Osteocyte (in vitro differentiated cells): ENCODE measurements at regions not wholly inside any gene's neighbourhood (a gene's known extent, or its start where the extent isn't known, plus 50 kb on each side); places are given as distances from the start of the nearest gene placed in this dataset.

ENCODE experiments used
- DNase-seq: peaks from one replicate; pipeline ENCODE4 v3.0.0; 2021; ENCODE audit warnings: mixed read lengths; ENCODE audit not compliant: unreplicated experiment; ENCODE audit errors: extremely low spot score
- H3K27ac Mint-ChIP-seq: one replicate; pipeline ENCODE4 v1.8.0; 2021; ENCODE audit warnings: mild to moderate bottlenecking, mixed read lengths; ENCODE audit not compliant: unreplicated experiment
- H3K27me3 Mint-ChIP-seq: one replicate; pipeline ENCODE4 v1.8.0; 2021; ENCODE audit warnings: mixed read lengths; ENCODE audit not compliant: unreplicated experiment
- H3K36me3 Mint-ChIP-seq: one replicate; pipeline ENCODE4 v1.8.0; 2021; ENCODE audit warnings: mixed read lengths; ENCODE audit not compliant: unreplicated experiment
- H3K4me1 Mint-ChIP-seq: one replicate; pipeline ENCODE4 v1.8.0; 2021; ENCODE audit warnings: mixed read lengths; ENCODE audit not compliant: unreplicated experiment
- H3K4me3 Mint-ChIP-seq: one replicate; pipeline ENCODE4 v1.8.0; 2021; ENCODE audit warnings: mild to moderate bottlenecking, moderate library complexity, mixed read lengths; ENCODE audit not compliant: unreplicated experiment
- H3K9me3 Mint-ChIP-seq: one replicate; pipeline ENCODE4 v1.8.0; 2021; ENCODE audit warnings: mixed read lengths; ENCODE audit not compliant: unreplicated experiment
- TF ChIP-seq, protein P1 (sequence below): fragments of 200-600 bp; sonication (generic); IDR thresholded peaks from 2 replicates; pipeline ENCODE4 v1.5.0; 2021; ENCODE audit warnings: antibody characterized with exemption, mild to moderate bottlenecking, moderate library complexity

DNA sequence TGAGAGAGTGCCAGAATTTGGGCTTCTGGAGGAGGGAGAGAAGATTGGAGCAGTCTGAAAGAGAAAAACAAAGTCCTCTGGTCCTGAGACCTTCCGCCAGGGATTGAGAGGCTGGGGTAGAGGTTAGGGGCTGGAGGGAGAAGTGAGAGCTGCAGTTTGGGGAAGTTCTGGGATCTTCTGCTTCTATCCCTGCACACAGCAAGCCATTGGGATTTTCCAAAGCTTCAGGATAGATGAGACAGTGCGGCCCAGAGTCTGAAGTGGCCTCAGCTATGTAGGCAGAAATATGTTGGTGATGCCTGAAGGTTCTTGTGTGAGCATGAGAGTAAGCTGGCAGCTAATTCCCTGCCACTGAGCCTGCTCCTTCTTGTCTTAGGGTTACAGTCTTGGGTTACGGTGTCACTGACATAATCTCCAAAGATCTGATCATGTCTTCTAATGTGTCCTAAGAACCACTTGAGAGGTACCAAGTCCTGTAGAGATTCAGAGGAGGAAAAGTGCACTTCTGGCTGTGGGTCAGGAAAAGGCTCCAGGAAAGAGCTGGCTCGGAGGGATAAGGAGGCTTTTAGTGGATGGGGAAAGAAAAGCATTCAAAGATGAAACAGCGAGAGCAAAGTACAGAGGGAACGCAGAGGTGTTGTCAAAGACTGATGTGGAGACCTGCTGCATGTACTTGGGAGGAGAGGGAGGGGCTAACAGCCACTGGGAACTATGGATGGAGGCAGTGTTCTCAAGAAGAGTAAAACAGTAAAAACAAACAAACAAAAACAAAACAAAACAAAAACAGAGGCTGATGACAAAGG, 131.1 kb upstream of the MYLIP start:
- TF ChIP-seq, protein P1, sequence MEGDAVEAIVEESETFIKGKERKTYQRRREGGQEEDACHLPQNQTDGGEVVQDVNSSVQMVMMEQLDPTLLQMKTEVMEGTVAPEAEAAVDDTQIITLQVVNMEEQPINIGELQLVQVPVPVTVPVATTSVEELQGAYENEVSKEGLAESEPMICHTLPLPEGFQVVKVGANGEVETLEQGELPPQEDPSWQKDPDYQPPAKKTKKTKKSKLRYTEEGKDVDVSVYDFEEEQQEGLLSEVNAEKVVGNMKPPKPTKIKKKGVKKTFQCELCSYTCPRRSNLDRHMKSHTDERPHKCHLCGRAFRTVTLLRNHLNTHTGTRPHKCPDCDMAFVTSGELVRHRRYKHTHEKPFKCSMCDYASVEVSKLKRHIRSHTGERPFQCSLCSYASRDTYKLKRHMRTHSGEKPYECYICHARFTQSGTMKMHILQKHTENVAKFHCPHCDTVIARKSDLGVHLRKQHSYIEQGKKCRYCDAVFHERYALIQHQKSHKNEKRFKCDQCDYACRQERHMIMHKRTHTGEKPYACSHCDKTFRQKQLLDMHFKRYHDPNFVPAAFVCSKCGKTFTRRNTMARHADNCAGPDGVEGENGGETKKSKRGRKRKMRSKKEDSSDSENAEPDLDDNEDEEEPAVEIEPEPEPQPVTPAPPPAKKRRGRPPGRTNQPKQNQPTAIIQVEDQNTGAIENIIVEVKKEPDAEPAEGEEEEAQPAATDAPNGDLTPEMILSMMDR = no peak
- Mint-ChIP-seq H3K27ac (no peak overlapping the region), H3K27me3 (peaks cover 14% of the 10 kb centered on the region), H3K4me1 (no peaks in the 10 kb centered on the region), H3K36me3 (no peaks in the 10 kb centered on the region), H3K9me3 (no peaks in the 10 kb centered on the region), H3K4me3 (no peak overlapping the region)
- no peak for DNase-seq

DNA sequence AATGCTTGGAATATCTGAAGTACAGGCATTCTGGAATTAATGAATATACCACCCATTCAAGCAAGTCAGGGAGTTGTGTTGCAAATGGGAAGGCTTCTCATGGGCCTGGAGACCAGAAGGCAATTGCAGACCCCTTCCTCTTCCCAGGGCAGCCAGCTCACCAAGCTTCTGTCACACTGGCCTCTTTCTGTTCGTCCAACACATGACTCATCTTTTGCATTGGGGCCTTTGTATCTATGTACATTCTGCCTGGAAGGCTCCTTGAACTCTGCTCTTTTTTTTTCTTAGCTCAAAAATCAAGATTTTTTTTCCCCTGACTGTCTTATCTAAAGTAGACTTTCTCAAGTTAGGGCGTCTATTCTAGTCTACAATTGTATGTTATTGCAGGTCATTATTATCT, 132.9 kb upstream of the MYLIP start:
- H3K27me3 Mint-ChIP-seq = peaks cover 16% of the 10 kb centered on the region
- H3K4me3 Mint-ChIP-seq = no peak overlapping the region
- no peaks in the 10 kb centered on the region for H3K36me3 Mint-ChIP-seq
- TF ChIP-seq, protein P1 = no peak
- no peaks in the 10 kb centered on the region for H3K4me1 Mint-ChIP-seq
- no peaks in the 10 kb centered on the region for H3K9me3 Mint-ChIP-seq
- H3K27ac Mint-ChIP-seq = no peak overlapping the region
- no peak for DNase-seq

DNA sequence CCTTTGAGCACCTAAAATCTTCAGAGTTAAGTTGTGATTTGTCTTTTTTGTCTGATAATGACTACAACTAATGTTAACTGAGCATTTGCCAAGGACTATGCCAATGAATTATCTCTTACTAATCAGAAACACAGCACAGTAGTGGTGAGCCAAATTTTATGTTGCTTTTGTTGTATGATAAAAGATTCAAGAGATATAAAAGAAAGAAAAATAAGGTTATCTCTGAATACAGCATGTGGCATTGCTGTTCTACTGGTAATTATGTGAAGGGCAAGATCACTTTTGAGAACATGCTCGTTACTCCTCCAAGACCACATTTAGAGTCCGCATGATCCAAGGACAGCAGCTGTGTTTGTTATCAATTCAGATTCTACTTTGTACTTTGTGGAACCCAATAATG, 133.4 kb upstream of the MYLIP start:
- peaks cover 18% of the 10 kb centered on the region for H3K27me3 Mint-ChIP-seq
- no peak overlapping the region for H3K27ac Mint-ChIP-seq
- no peak for DNase-seq
- H3K4me3 Mint-ChIP-seq = no peak overlapping the region
- no peaks in the 10 kb centered on the region for H3K36me3 Mint-ChIP-seq
- TF ChIP-seq, protein P1 = no peak
- no peaks in the 10 kb centered on the region for H3K9me3 Mint-ChIP-seq
- H3K4me1 Mint-ChIP-seq = no peaks in the 10 kb centered on the region

DNA sequence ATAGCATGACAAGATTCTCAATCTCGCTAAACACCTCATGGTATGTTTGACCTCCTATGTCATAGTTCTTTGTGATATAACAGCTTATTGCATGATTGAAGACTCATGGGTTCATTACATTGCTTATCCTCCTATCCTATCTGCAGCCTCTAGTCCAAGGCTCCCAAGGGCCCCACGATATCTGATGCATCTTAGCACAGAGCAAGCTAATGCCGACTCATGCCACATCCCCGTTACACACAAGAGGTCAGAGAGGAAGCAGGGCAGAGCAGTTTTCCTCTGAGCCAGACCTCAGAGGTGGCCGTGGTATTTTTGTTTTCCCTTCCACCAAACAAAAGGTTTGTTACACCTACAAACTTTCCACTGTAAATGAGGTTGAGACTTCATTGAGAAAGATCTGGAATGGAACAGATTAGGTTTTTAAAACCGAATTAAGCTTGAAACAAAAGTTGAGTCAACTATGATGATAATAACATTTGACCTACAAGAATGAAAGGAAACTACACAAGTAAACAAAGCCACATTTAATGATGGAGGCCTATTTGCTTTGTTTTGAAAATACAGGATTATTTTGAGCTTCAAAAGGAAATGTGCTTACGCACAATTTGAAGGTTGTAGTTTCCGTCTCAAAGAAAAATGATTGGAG, 133.9 kb upstream of the MYLIP start:
- Mint-ChIP-seq H3K4me1 (no peaks in the 10 kb centered on the region), H3K4me3 (no peak overlapping the region), H3K36me3 (no peaks in the 10 kb centered on the region), H3K9me3 (no peaks in the 10 kb centered on the region), H3K27ac (no peak overlapping the region), H3K27me3 (peaks cover 18% of the 10 kb centered on the region)
- TF ChIP-seq, protein P1 = no peak
- DNase-seq = no peak

DNA sequence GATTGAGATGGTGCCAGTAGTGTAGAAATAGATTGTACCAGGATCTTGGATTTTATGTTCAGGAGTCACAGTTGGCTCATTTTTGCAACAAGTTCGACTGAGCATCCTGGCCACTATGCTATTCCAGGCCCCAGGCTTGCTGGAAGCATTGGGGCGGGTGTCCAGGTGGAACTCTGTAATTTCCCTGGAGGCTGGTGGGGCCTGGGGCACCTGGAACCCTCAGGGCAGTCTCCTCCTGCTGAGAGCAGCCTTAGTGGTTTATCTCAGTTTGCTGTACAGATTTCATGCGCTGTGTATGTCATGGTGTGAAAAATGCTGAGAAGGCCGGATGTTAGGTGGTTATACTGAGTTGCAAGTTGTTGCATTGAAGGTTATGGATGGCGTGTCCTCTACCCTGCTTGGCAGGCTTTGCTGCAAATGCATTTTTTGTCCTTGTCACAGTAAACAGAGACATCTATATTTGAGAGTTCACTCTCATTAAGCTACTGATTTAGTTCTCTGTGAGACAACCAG, 135.1 kb upstream of the MYLIP start:
- Mint-ChIP-seq H3K4me1 (no peaks in the 10 kb centered on the region), H3K27me3 (peaks cover 18% of the 10 kb centered on the region), H3K27ac (no peak overlapping the region), H3K9me3 (no peaks in the 10 kb centered on the region), H3K4me3 (no peak overlapping the region), H3K36me3 (no peaks in the 10 kb centered on the region)
- TF ChIP-seq, protein P1 = no peak
- DNase-seq = no peak
